Ureter (tissue), 1 donor: ENCODE measurements at regions not wholly inside any gene's neighbourhood (a gene's known extent, or its start where the extent isn't known, plus 50 kb on each side); places are given as distances from the start of the nearest gene placed in this dataset.
"Not testable (repeated sequence)": the region's sequence is repeated elsewhere in the genome, so short reads cannot be mapped to it uniquely, and the experiment has no call there.

Source experiments
- DNase-seq: peaks from one replicate; pipeline ENCODE4 v3.0.0-alpha.2; 2020; ENCODE audit warnings: low spot score
- donor health status: DM: yes; HTN: yes; CAD: no.

DNA sequence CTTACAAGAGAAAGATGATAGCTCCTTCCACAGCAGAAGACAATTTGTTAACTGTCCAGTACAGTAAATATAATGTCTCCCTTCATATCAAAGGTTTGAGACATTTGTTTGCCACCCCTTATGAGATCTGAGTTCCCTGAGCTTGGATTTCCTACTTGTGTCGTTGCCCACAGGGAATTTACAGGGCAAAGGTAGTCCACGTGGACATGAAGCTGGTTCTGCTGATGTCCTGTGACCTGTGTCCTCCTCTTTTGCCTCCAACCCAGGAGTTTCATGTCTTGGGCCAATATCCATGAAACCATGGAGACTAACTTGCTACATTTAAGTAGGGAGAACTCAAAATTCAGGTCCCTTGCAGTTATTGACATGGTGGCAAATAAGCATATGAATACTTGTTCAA, 172.2 kb upstream of the KCTD7 start:
- DNase-seq, result not testable (repeated sequence)

DNA sequence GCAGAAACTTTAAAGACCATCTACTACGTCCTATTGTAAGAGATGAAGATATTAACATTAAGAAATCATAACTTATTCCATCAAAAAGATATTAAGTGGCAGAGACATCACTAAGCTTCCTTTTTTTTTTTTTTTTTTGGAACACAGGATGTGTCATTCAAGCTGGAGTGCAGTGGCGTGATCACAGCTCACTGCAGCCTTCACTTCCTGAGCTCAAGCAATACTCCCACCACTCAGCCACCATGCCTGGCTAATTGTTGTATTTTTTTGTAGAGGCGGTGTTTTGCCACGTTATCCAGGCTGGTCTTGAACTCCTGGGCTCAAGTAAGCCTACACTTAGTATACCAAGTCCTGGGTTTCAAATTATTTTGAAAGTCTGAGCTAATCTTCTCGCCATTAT, 169.7 kb upstream of the KCTD7 start:
- DNase-seq, result not testable (repeated sequence)

- DNase-seq, result not testable (repeated sequence)
These were observed 168.8 kb upstream of the KCTD7 start for GRCh38 chr7:66459783-66460413.

DNA sequence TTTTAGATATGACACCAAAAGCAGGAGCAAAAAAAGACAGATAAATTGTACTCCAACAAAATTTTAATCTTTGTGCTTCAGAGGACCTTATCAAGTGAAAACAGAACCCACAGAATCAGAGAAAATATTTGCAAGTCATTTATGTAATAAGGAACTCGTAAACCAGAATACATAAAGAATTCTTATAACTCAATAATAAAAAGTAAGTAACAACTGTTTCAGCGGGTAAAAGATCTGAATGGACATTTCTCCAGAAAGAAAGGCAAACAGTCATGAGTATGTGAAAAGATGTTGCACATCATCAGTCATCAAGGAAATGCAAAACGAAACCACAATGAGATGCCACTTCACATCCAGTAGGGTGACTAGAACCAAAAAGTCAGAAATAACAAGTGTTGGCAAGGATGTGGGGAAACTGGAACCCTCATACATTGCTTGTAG, 167.7 kb upstream of the KCTD7 start:
- no peak for DNase-seq

DNA sequence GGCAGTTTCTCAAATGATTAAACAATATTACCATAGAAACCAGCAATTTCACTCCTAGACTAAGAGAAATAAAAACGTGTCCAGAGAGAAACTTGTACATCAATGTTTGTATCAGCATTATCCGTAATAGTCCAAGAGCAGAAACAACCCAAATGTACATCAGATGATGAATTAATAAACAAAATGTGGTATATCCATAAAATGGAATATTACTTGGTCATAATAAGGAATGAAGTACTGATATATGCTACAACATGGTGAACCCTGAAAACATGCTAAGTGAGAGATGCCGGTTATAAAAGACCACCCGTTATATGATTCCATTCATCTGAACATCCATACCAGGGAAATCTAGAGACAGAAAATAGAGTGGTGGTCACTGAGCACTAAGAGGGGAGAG, 167.3 kb upstream of the KCTD7 start:
- DNase-seq, result not testable (repeated sequence)

DNA sequence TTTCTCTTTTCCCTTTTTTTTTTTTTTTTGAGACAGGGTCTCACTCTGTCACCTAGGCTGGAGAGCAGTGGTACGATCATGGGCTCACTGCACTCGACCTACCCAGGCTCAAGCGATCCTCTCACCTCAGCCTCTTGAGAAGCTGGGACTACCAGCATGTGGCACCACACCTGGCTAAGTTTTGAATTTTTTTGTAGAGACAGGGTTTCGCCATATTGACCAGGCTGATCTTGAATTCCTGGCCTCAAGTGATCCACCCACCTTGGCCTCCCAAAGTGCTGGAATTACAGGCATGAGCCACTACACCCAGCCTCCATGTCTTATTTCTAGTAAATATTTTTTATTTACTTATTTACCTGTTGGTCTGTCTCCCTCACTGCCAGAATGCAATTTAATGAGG, 165.8 kb upstream of the KCTD7 start:
- DNase-seq, result not testable (repeated sequence)

DNA sequence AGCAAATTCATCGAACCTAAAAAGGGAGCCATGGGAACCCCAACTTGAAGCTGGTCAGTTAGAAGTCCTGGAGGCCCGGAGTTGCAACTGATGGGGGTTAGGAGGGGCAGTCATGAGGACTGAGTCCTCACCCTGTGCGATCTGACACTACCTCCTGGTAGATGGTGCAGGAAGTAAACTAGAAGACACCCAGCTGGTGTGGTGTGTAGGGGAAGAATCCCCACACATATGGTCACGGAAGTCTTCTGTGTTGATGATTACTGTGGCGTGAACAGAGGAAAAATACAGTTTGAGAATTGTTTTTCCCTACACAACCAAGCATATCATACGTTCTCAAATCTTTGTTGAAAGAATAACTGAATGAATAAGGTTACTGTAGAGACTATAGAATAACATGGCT, 164.6 kb upstream of the KCTD7 start:
- no peak for DNase-seq

GRCh38 chr7:66466081-66466600, 162.5 kb upstream of the KCTD7 start:
- no peak for DNase-seq

DNA sequence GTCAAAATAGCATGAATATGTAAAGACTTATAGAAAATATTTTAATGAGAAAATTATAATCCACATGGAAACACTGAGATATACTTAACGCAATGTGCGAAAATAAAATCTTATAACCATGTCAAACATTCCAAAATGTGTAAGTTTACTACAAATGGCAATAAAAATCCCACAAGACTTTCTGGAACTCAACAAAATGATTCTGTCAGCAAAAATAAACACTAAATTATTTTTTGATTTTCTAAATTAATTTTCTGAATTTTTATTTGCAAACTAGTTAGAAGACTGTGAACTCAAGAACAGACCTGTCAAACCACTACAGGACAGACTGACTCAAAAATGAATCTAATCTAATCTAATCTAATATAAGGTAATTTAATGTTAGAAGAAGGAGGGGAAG, 160.8 kb upstream of the KCTD7 start:
- no peak for DNase-seq

- not testable (repeated sequence) for DNase-seq
These were observed 155.6 kb upstream of the KCTD7 start for GRCh38 chr7:66473064-66473463.

- DNase-seq, result no peak
These were observed 154.2 kb upstream of the KCTD7 start for GRCh38 chr7:66474441-66474840.

DNA sequence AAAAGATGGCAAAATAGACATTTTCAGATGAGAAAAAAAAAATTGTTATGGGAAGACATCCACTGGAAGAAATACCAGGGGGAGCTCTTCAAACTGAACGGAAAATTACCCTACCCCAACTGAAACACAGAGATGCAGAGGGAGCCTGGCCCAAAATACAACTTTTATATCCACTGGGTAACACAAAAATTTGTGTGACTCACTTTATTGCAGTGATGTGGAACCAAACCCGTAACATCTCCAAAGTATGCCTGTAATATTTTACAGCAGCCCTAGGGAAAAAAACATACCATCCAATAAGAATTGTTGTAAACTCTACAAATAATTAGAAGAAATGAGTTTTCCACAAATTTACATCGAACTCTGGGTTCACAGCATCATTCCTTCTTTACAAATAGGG, 152.6 kb upstream of the KCTD7 start:
- not testable (repeated sequence) for DNase-seq

- DNase-seq, result not testable (repeated sequence)
These were observed 150.8 kb upstream of the KCTD7 start for GRCh38 chr7:66477822-66478397.

DNA sequence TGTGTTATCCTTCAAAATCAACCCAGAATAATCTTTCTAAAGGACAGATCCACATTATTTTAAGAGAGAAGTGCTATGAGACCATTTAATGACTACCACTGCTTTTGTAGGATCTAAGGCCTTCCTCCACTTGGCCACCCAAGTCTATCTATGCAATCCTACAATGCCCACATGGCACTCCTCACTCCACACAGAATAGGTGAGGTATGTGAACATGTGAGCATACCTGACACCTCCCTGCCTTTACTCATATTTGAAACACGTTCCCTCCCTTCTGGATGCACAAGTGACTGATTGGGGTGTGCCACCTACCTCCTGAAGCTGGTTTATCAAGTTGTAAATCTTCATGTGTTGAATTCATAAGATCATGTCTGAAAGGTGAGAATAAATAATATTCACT, 147.5 kb upstream of the KCTD7 start:
- DNase-seq, result not testable (repeated sequence)

DNA sequence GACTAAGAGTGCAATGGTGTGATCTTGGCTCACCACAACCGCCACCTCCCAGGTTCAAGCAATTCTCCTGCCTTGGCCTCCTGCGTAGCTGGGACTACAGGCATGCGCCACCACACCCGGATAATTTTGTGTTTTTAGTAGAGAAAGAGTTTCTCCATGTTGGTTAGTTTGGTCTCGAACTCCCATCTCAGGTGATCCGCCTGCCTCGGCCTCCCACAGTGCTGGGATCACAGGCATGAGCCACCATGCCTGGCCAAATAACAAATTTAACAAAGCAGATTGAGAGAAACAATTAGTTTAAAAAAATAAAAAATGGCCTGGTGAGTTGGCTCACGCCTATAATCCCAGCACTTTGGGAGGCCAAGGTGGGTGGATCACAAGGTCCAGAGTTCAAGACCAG, 139.6 kb upstream of the KCTD7 start:
- not testable (repeated sequence) for DNase-seq

DNA sequence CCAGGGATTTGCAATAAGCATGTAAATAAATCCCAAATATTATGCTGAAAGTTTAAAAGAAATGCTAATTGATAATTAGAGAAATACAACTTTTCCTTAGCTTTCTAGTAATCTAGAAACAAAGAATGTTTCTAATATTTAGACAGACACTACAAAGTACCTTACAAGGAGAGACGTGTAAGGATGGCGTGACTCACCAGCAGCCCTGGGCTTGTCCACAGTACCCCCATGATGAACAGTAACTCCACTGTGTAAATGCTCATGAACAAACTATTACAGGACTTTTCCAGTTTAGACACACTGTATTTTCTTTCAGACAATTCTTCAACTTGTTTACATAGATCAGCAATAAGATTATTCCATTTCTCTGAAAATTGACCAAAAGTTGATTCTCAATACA, 138.9 kb upstream of the KCTD7 start:
- DNase-seq, result not testable (repeated sequence)

- not testable (repeated sequence) for DNase-seq
These were observed 137.7 kb upstream of the KCTD7 start for GRCh38 chr7:66490979-66491378.

GRCh38 chr7:66492405-66492804, 136.3 kb upstream of the KCTD7 start:
- DNase-seq, result not testable (repeated sequence)

GRCh38 chr7:66493235-66494205, 135.2 kb upstream of the KCTD7 start:
- peak; percentile 98 for DNase-seq

GRCh38 chr7:66497346-66497745, 131.3 kb upstream of the KCTD7 start:
- no peak for DNase-seq

- DNase-seq, result no peak
These were observed 128.6 kb upstream of the KCTD7 start for GRCh38 chr7:66500087-66500486.
